Eye (tissue), 1 donor: ENCODE measurements at regions not wholly inside any gene's neighbourhood (a gene's known extent, or its start where the extent isn't known, plus 50 kb on each side); places are given as distances from the start of the nearest gene placed in this dataset.
"Not testable (repeated sequence)": the region's sequence is repeated elsewhere in the genome, so short reads cannot be mapped to it uniquely, and the experiment has no call there.

Experiments used
- DNase-seq: peaks from one replicate; pipeline ENCODE4 v3.0.0-alpha.2; 2015

DNA sequence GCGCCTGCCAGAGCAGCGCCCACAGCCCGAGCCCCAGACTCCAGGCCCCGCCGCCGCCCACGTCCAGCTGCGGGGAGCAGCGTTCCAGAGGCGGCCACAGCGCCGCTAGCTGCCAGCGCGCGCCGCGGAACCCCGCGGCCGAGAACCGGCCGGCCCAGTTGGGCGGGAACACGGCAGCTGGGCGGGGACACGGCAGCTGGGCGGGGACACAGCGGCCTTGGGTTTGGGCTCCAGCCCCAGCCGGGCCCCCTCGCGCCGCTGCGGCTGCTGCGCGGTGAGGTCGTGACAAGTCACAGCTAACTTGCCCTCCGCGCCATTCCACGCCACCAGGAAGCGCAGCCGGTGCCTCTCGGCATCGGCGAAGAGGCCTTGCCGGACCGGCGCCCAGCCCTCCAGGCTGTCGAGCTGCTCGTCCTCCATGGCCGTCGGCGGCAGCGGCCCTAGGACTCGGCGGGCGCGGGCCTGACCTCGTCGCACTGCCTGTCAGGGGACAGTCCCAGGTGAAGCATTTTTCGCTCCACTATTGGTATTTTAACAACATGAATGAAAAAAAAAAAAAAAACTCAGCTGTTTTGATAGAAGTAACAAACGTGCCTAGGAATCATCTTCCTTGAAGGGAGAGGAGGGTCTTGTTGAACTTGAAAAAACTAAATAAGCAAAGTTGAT is 56.6 kb upstream of the GOLGA8N start:
- peak; percentile 59 for DNase-seq

DNA sequence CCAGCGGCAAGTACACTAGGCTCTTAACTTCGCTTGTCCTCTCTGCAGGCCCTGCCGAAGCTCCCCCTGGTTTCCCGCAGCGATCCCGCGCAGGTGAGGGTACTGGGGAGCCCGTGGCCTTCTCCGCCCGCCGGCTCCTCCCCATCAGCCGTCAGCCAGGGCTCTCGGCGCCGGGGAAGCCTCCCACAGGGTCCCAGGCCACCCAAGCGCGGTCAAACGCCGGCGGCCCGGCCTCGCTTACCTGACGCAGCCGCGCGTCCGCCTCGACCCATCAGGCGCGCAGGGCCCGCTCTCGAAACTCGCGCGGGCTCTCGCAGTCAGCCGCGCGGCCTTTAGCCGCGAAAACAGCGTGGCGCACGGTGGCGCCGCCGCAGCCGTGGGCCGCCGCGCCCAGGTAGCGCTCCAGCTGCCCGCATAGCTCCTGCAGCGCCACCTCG is 57.2 kb upstream of the GOLGA8N start:
- DNase-seq = not testable (repeated sequence)

DNA sequence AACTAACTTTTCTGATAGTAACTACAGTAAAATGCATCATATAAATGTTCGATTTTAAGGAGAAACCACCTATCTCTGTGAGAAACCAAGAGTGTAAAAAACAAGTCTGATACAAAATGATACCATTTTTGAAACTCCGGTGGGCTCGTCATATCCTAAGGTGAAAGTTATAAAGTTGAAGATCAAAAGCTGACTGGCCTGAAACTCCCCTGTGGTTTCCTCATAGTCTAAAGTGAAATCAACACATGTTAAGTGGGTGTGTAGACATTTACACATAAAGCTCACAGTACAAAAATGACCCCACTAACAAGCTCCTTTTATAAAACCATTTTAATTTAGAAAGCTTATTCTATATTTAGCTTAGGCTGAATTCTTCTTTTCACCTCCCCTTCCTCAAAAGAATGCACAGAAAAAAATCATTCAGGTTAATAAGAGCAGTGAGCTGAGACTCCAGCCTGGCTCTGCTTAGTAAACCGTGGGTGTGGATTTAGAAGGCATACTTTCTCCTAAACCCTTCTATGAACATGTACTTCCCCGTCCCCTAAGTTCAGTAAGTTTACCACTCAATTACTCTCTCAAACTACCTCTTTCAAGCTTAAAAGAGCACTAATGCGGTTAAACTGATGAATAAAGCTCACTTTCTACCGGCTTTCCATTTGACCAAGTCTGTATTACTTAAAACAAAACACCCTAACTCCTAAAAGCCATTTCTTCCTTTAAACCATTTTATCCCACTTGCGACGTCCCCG is 57.9 kb upstream of the GOLGA8N start:
- not testable (repeated sequence) for DNase-seq

DNA sequence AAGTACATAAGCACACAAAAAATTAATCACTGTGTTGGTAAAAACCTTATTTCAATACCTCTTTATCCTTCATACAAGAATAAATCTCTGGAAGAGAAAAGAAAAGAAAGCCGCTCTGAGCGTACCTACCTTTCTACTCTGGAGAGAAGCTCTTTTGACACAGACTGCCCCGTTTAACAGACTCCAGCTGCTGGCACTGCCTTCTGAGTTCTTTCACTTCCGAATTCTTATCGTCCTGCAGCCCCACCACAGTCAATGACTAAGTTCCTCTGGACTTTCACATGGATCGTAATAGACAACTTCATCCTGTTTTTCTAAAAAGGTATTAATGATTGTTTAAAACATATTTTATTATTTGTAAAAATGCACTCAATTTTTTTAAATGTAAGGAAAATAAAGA is 67.5 kb upstream of the GOLGA8O start:
- DNase-seq = not testable (repeated sequence)

DNA sequence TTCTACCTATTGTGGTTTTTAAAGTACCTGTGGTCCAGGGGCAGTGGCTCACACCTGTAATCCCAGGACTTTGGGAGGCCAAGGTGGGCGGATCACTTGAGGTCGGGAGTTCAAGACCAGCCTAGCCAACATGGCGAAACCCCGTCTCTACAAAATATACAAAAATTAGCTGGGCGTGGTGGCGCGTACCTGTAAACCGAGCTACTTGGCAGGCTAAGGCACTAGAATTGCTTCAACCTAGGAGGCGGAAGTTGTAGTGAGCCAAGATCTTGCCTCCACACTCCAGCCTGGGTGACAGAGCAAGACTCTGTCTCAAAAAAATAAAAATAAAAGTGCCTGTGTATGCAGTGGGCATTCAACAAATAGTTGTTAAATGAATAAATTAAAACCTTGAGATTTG is 67.0 kb upstream of the GOLGA8O start:
- DNase-seq = not testable (repeated sequence)

- DNase-seq = not testable (repeated sequence)
Measured at GRCh38 chr15:32518976-32519375, 63.5 kb upstream of the GOLGA8O start.

GRCh38 chr15:32518013-32518412 is 62.6 kb upstream of the GOLGA8O start:
- not testable (repeated sequence) for DNase-seq

DNA sequence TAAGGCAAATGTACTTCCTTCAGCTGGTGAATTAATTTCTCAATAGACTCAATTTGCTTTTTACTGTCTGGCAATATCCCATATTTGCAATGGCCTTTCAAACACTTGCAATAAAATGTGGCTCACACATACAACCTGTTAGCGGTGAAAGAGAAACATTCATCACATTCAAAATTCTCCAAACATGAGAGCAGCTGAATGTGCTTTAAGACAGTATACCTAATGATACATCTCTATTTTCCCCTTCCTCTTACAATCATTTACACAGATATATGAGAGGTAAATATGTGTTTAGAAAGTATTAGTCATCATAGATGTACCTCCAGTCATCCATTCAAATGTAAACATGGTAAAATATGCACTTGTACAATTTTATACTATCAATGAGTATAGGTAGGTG is 61.5 kb upstream of the GOLGA8O start:
- DNase-seq = not testable (repeated sequence)

DNA sequence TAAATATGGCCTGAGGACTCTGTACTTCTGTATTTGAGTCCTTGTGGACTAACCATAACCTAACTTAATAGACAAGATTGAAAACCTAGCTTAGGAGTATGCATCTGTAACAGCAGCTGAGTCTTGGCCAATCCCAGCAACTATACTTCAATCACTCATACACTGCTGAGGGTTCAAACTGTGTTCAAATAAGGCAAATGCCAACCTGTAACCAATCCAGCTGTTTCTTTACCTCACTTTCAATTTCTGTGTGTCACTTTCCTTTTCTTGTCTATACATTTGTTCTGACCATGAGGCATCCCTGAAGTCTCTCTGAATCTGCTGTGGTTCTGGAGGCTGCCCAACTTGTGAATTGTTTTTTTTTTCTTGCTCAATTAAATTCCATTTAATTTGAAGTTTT is 57.9 kb upstream of the GOLGA8O start:
- DNase-seq = not testable (repeated sequence)

- DNase-seq = not testable (repeated sequence)
Measured at GRCh38 chr15:32510027-32510426, 54.6 kb upstream of the GOLGA8O start.

DNA sequence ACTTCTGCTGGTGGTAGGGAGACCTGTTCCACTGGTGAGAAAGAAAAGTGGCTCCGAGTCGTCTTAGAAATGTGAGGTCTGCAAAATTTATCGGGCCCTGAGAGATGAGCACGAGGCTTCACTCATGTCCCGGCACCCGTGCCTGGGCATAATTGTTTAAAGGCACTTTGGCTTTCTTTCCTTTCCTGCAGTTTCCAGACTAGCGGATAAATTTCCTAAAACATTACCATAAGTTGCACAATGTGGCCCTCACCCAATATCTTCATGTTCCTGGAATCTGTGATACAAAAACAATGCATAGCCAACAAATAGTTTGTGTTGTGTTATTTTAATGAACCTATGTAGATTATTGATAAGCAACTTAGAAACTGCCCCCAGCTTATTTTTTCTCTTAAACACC is 52.6 kb upstream of the GOLGA8O start:
- not testable (repeated sequence) for DNase-seq

DNA sequence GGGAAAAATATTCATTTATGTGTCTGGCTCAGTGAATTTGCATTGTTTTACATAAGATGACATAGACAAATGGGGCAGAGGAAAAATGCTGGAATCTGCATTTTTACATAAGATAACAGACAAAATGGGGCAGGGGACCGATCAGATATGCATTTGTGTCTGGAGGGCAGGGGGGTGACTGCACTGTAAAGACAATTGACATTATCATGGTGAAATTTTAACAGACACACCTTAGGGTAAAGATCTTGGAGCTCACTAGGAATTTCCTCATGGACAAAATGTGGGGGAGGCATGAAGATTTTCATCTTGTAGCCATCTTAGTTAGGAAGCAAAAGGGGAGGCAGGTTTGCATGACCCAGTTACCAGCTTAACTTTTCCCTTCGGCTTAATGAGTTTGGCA is 51.4 kb upstream of the GOLGA8O start:
- not testable (repeated sequence) for DNase-seq

DNA sequence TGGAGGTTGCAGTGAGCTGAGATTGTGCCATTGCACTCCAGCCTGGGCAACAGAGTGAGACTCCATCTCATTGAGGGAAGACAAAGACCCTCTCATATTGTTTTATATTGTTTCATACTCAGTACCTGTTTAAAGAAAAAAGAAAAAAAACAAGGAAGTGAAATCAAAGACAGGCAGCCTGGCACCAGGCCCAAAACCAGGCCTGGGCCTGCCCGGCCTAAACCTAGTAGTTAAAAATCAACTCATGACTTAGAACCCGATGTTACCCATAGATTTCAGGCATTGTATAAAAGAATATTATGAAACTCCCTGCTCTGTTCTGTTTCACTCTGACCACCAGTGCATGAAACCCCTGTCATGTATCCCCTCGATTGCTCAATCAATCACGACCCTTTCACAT is 50.2 kb upstream of the GOLGA8O start:
- DNase-seq = not testable (repeated sequence)
